CD4-positive, CD25-positive, alpha-beta regulatory T cell (primary cell): ENCODE measurements at regions not wholly inside any gene's neighbourhood (a gene's known extent, or its start where the extent isn't known, plus 50 kb on each side); places are given as distances from the start of the nearest gene placed in this dataset.
"Not testable (repeated sequence)": the region's sequence is repeated elsewhere in the genome, so short reads cannot be mapped to it uniquely, and the experiment has no call there.

ENCODE experiments used
- ATAC-seq, 2 donors: fragments of 150-1000 bp; cut with Tn5 transposase; one replicate each; pipeline ENCODE4 v1.10.0; 2021; ENCODE audit warnings: low read depth in 2 of 2, moderate number of reproducible peaks in 2 of 2, moderate library complexity in 1 of 2
- DNase-seq, 3 donors: peaks; one replicate each; pipeline versions ENCODE4 v3.0.0 to v3.0.0-alpha.2; 2012 to 2022; ENCODE audit warnings: mixed read lengths in 1 of 3
- H3K27ac ChIP-seq: one replicate; pipeline ENCODE4 v1.7.0; 2013; ENCODE audit warnings: mild to moderate bottlenecking, low read length; ENCODE audit not compliant: insufficient read depth, poor library complexity, severe bottlenecking
- H3K27me3 ChIP-seq: one replicate; pipeline ENCODE4 v1.7.0; 2013; ENCODE audit warnings: low read length; ENCODE audit not compliant: control insufficient read depth, insufficient read depth
- H3K36me3 ChIP-seq: one replicate; pipeline ENCODE4 v1.7.0; 2013; ENCODE audit warnings: mild to moderate bottlenecking, low read length, moderate library complexity; ENCODE audit not compliant: control insufficient read depth, insufficient read depth
- H3K4me1 ChIP-seq: 2 replicates; pipeline ENCODE4 v1.7.0; 2013; ENCODE audit warnings: mild to moderate bottlenecking, low read length; ENCODE audit not compliant: insufficient read depth, control insufficient read depth, poor library complexity, severe bottlenecking
- H3K4me3 ChIP-seq: one replicate; pipeline ENCODE4 v1.7.0; 2013; ENCODE audit warnings: low read depth, mild to moderate bottlenecking, low read length, moderate library complexity
- H3K9me3 ChIP-seq, 2 experiments: 1 replicate in 1 of 2; 2 replicates in 1 of 2; pipeline ENCODE4 v1.7.0; 2013; ENCODE audit warnings: low read length in 2 of 2, mild to moderate bottlenecking in 1 of 2, moderate library complexity in 1 of 2; ENCODE audit not compliant: control insufficient read depth in 2 of 2
- H3K27ac Mint-ChIP-seq, 3 donors: one replicate each; pipeline ENCODE4 v1.8.0; 2020 to 2022; ENCODE audit warnings: mild to moderate bottlenecking in 3 of 3, mixed read lengths in 3 of 3, moderate library complexity in 2 of 3
- H3K27me3 Mint-ChIP-seq: one replicate; pipeline ENCODE4 v1.8.0; 2022; ENCODE audit warnings: mild to moderate bottlenecking, mixed read lengths
- H3K36me3 Mint-ChIP-seq: one replicate; pipeline ENCODE4 v1.8.0; 2020; ENCODE audit warnings: mixed read lengths
- H3K4me1 Mint-ChIP-seq, 4 donors: one replicate each; pipeline ENCODE4 v1.8.0; 2020 to 2022; ENCODE audit warnings: mixed read lengths in 4 of 4, mild to moderate bottlenecking in 1 of 4
- H3K4me3 Mint-ChIP-seq, 4 donors: one replicate each; pipeline ENCODE4 v1.8.0; 2020 to 2022; ENCODE audit warnings: mild to moderate bottlenecking in 4 of 4, mixed read lengths in 4 of 4, moderate library complexity in 3 of 4
- H3K9me3 Mint-ChIP-seq, 7 donors: one replicate each; pipeline ENCODE4 v1.8.0; 2020 to 2022; ENCODE audit warnings: mixed read lengths in 7 of 7, mild to moderate bottlenecking in 3 of 7, moderate library complexity in 2 of 7

- DNase-seq (no peak), ATAC-seq (no peak)
- H3K4me1 Mint-ChIP-seq, result no peaks in the 10 kb centered on the region
- H3K4me3 Mint-ChIP-seq, result no peak overlapping the region
- H3K36me3 ChIP-seq, result no peaks in the 10 kb centered on the region
- no peak overlapping the region for H3K27ac Mint-ChIP-seq
- H3K4me3 ChIP-seq, result no peak overlapping the region
- H3K9me3 ChIP-seq, result no peaks in the 10 kb centered on the region
- H3K27ac ChIP-seq, result no peak overlapping the region
- no peaks in the 10 kb centered on the region for H3K4me1 ChIP-seq
- H3K27me3 ChIP-seq, result no peaks in the 10 kb centered on the region
- no peaks in the 10 kb centered on the region for H3K27me3 Mint-ChIP-seq
- no peaks in the 10 kb centered on the region for H3K36me3 Mint-ChIP-seq
- H3K9me3 Mint-ChIP-seq, result peaks cover 0 to 12% (median 3%) of the 10 kb centered on the region in 7 donors
Observed at GRCh38 chr4:138485498-138485897, 243.3 kb upstream of the SLC7A11 start.

DNA sequence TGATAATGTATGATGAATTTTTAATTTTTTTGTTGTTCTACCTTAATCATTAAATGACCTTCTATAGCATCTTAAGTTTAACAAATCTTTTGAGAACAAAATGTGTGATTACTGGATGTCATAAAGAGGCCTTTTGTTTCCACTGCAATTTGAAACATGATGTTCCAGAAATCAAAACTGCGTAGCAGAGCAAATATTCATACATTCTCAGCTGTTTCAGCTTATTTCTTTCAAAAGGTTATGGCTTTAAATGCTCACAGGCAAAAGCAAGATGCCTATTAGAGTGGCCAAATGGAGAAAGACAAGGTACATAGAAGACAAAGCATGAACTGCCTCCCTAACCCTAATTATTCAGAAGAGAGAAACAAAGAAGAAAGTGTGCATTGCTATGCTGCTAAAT is 233.0 kb upstream of the SLC7A11 start:
- H3K9me3 ChIP-seq, result no peaks in the 10 kb centered on the region
- ATAC-seq, result no peak
- Mint-ChIP-seq H3K9me3 (peaks cover 0 to 7% (median 0%) of the 10 kb centered on the region in 7 donors), H3K4me1 (no peaks in the 10 kb centered on the region), H3K36me3 (no peaks in the 10 kb centered on the region), H3K27me3 (no peaks in the 10 kb centered on the region), H3K4me3 (no peak overlapping the region), H3K27ac (no peak overlapping the region)
- H3K27ac ChIP-seq, result no peak overlapping the region
- no peaks in the 10 kb centered on the region for H3K27me3 ChIP-seq
- H3K36me3 ChIP-seq, result no peaks in the 10 kb centered on the region
- H3K4me1 ChIP-seq, result no peaks in the 10 kb centered on the region
- H3K4me3 ChIP-seq, result no peak overlapping the region
- DNase-seq, result no peak

DNA sequence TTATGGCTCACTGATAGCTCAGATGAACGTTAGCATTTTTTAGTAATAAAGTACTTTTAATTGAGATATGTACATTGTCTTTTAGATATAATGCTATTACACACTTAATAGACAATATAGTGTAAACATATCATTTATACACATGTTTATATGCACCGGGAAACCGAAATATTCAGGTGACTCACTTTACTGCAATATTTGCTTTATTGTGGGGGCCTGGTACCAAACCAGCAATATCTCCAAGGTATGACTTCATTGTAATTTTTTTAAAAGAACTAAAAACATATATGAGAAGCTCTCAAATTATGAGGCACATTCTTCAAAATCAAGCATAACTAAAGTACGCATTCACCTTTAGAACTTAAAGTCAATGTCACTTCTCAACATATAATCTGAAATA is 231.2 kb upstream of the SLC7A11 start:
- Histone ChIP-seq H3K4me3 (no peak overlapping the region), H3K36me3 (no peaks in the 10 kb centered on the region), H3K27me3 (no peaks in the 10 kb centered on the region), H3K27ac (no peak overlapping the region), H3K9me3 (no peaks in the 10 kb centered on the region), H3K4me1 (no peaks in the 10 kb centered on the region)
- H3K4me1 Mint-ChIP-seq, result no peaks in the 10 kb centered on the region
- H3K27ac Mint-ChIP-seq, result no peak overlapping the region
- no peak for DNase-seq
- H3K27me3 Mint-ChIP-seq, result no peaks in the 10 kb centered on the region
- H3K4me3 Mint-ChIP-seq, result no peak overlapping the region
- ATAC-seq, result no peak
- peaks cover 0 to 6% (median 0%) of the 10 kb centered on the region in 7 donors for H3K9me3 Mint-ChIP-seq
- H3K36me3 Mint-ChIP-seq, result no peaks in the 10 kb centered on the region

DNA sequence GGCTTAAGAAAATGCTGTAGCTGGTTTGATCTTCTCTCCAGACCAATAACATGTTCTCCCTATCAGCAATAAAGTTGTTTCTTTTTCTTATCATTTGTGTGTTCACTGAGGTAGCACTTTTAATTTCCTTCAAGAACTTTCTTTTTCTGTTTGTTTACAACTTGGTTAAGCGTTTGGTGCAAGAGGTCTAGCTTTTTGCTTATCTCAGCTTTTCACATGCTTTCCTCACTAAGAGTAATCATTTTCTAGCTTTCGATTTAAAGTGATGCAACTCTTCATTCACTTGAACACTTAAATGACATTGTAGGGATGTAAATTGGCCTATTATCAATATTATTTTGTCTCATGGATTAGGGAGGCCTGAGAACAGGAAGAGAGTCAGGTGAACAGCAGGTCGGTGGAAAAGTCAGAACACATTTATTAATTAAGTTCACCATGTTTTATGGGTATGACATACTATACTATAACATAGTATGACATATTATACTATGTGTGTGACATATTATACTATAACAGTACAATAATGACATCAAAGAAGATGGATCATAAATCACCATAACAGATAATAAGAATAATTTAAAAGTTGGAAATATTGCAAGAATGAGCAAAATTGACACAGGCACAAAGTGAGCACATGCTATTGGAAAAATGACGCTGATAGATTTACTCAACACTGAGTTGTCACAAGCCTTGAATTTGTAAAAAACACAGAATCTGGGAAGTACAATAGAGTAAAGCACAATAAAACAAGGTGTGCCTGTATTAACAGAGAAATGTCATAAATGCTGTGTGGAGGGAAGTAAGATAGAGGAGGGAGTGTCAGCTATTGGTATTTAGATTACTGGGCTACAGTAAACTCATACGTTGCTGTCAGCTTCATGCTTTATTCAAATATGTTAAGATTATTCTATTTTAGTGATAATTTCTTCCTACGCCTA is 218.6 kb upstream of the SLC7A11 start:
- Mint-ChIP-seq H3K27me3 (no peaks in the 10 kb centered on the region), H3K4me3 (no peak overlapping the region), H3K9me3 (peaks cover 0 to 4% (median 3%) of the 10 kb centered on the region in 7 donors), H3K27ac (peak overlapping the region in 1 of 3 donors; percentile 16), H3K4me1 (no peaks in the 10 kb centered on the region), H3K36me3 (no peaks in the 10 kb centered on the region)
- no peaks in the 10 kb centered on the region for H3K4me1 ChIP-seq
- H3K27me3 ChIP-seq, result no peaks in the 10 kb centered on the region
- DNase-seq (no peak), ATAC-seq (no peak)
- no peaks in the 10 kb centered on the region for H3K9me3 ChIP-seq
- no peaks in the 10 kb centered on the region for H3K36me3 ChIP-seq
- no peak overlapping the region for H3K4me3 ChIP-seq
- H3K27ac ChIP-seq, result no peak overlapping the region

- no peak for ATAC-seq
- no peaks in the 10 kb centered on the region for H3K27me3 Mint-ChIP-seq
- no peaks in the 10 kb centered on the region for H3K36me3 Mint-ChIP-seq
Observed at GRCh38 chr4:138458751-138459150, 216.6 kb upstream of the SLC7A11 start.

DNA sequence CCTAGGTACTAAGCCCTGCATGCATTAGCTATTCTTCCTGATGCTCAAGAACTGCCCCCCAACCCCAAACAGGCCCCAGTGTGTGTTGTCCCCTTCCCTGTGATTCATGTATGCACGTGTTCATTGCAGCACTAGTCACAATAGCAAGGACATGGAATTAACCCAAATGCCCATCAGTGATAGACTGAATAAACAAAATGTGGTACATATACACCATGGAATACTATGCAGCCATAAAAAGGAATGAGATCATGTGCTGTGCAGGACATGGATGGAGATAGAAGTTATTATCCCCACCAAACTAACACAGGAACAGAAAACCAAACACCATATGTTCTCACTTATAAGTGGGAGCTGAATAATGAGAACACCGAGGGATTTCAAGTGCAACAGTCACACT is 214.2 kb upstream of the SLC7A11 start:
- not testable (repeated sequence) for H3K4me1 Mint-ChIP-seq, H3K4me1 ChIP-seq, H3K9me3 Mint-ChIP-seq, H3K27ac ChIP-seq, H3K27ac Mint-ChIP-seq, H3K36me3 ChIP-seq, DNase-seq, H3K27me3 ChIP-seq, H3K4me3 Mint-ChIP-seq, ATAC-seq, H3K9me3 ChIP-seq, H3K36me3 Mint-ChIP-seq, H3K27me3 Mint-ChIP-seq, H3K4me3 ChIP-seq

More at GRCh38 chr4:138458751-138459150, 216.6 kb upstream of the SLC7A11 start:
- DNase-seq, result no peak
- H3K4me3 Mint-ChIP-seq, result no peak overlapping the region
- no peaks in the 10 kb centered on the region for H3K36me3 ChIP-seq
- H3K9me3 Mint-ChIP-seq, result peaks cover 0 to 6% (median 3%) of the 10 kb centered on the region in 7 donors
- H3K4me3 ChIP-seq, result no peak overlapping the region
- H3K27me3 ChIP-seq, result no peaks in the 10 kb centered on the region
- H3K4me1 ChIP-seq, result no peaks in the 10 kb centered on the region
- H3K4me1 Mint-ChIP-seq, result no peaks in the 10 kb centered on the region
- H3K27ac ChIP-seq, result no peak overlapping the region
- no peaks in the 10 kb centered on the region for H3K9me3 ChIP-seq
- H3K27ac Mint-ChIP-seq, result no peak overlapping the region

DNA sequence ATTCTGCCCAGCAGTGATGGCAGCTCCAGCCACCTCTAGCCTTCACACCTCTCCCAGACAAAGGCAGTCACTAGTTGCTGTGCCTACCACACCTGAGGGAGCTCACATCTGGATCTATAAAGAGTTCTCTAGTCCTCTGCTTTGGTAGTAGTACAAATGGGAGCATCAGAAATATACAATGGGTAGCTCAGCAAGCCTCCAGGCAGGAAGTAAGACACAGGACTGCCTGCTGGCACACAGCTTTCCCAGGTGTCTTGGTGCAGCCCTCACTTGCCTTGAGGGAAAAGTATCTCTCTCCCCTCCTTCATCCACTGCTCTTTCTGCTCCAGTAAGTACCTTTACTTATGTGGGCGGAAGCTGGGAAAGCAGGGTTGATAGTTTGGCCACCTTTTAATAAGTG is 212.9 kb upstream of the SLC7A11 start:
- Histone ChIP-seq H3K4me3 (no peak overlapping the region), H3K27me3 (no peaks in the 10 kb centered on the region), H3K9me3 (no peaks in the 10 kb centered on the region), H3K36me3 (no peaks in the 10 kb centered on the region), H3K4me1 (no peaks in the 10 kb centered on the region), H3K27ac (no peak overlapping the region)
- Mint-ChIP-seq H3K4me1 (no peaks in the 10 kb centered on the region), H3K27ac (no peak overlapping the region), H3K9me3 (peaks cover 0 to 2% (median 0%) of the 10 kb centered on the region in 7 donors), H3K27me3 (no peaks in the 10 kb centered on the region), H3K4me3 (no peak overlapping the region), H3K36me3 (no peaks in the 10 kb centered on the region)
- ATAC-seq, result no peak
- DNase-seq, result no peak

DNA sequence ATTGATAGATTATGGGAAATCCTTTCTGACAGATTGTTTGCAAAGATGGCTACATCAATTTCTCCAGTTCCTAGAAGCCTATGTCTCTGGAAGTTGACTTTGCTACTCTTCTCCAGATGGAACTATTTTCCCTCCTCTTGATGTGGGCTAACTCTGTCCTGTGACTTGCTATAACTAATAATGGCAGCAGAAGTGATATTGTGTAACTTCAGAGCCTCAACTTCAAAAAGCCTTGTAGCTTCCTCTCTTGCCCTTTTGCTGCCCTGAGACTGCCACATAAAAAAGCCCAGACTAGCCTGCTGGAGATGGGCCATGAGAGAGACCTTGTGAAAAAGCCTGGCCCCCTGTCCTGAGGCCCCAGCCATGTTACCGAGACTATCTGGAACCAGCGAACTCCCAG is 210.7 kb upstream of the SLC7A11 start:
- DNase-seq, result no peak
- no peak overlapping the region for H3K27ac Mint-ChIP-seq
- H3K4me1 Mint-ChIP-seq, result no peaks in the 10 kb centered on the region

More for the DNA sequence above, 210.7 kb upstream of the SLC7A11 start:
- no peaks in the 10 kb centered on the region for H3K9me3 ChIP-seq
- no peaks in the 10 kb centered on the region for H3K27me3 ChIP-seq
- no peaks in the 10 kb centered on the region for H3K4me1 ChIP-seq
- no peak overlapping the region for H3K4me3 ChIP-seq
- no peak overlapping the region for H3K27ac ChIP-seq
- H3K4me3 Mint-ChIP-seq, result no peak overlapping the region
- ATAC-seq, result no peak
- no peaks in the 10 kb centered on the region for H3K36me3 Mint-ChIP-seq
- peaks cover 0 to 6% (median 0%) of the 10 kb centered on the region in 7 donors for H3K9me3 Mint-ChIP-seq
- no peaks in the 10 kb centered on the region for H3K36me3 ChIP-seq
- H3K27me3 Mint-ChIP-seq, result no peaks in the 10 kb centered on the region
